Neural cell (in vitro differentiated cells): ENCODE measurements at regions not wholly inside any gene's neighbourhood (a gene's known extent, or its start where the extent isn't known, plus 50 kb on each side); places are given as distances from the start of the nearest gene placed in this dataset.

Source experiments
- EP300 ChIP-seq: fragments of 450-650 bp; conservative IDR thresholded peaks from 2 replicates; pipeline ENCODE4 v1.6.1; 2014; ENCODE audit warnings: antibody characterized with exemption, mild to moderate bottlenecking, moderate library complexity; ENCODE audit not compliant: poor library complexity, severe bottlenecking
- EZH2 ChIP-seq: fragments of 200-600, 300-800 bp; shearing (Covaris generic), sonication (generic); IDR thresholded peaks from 2 replicates; pipeline ENCODE4 v1.6.1; 2014; ENCODE audit warnings: antibody characterized with exemption, low read length, borderline replicate concordance, mild to moderate bottlenecking; ENCODE audit not compliant: insufficient read depth, poor library complexity, severe bottlenecking
- POLR2AphosphoS5 ChIP-seq: IDR thresholded peaks from 2 replicates; pipeline ENCODE4 v1.6.1; 2012
- RAD21 ChIP-seq: fragments of 450-650 bp; conservative IDR thresholded peaks from 2 replicates; pipeline ENCODE4 v1.6.1; 2014; ENCODE audit warnings: antibody characterized with exemption, mild to moderate bottlenecking, moderate library complexity
- REST ChIP-seq: IDR thresholded peaks from 2 replicates; pipeline ENCODE4 v1.6.1; 2012; ENCODE audit warnings: borderline replicate concordance
- SMC3 ChIP-seq: fragments of 450-650 bp; conservative IDR thresholded peaks from 2 replicates; pipeline ENCODE4 v1.6.1; 2014; ENCODE audit warnings: antibody characterized with exemption, mild to moderate bottlenecking, moderate library complexity; ENCODE audit not compliant: poor library complexity
- TAF1 ChIP-seq: IDR thresholded peaks from 2 replicates; pipeline ENCODE4 v1.6.1; 2012; ENCODE audit warnings: low read depth
- TF ChIP-seq, protein P1 (sequence below): fragments of 450-650 bp; IDR thresholded peaks from 2 replicates; pipeline ENCODE4 v1.5.1; 2014; ENCODE audit warnings: antibody characterized with exemption, mild to moderate bottlenecking, moderate library complexity; ENCODE audit not compliant: poor library complexity, severe bottlenecking

DNA sequence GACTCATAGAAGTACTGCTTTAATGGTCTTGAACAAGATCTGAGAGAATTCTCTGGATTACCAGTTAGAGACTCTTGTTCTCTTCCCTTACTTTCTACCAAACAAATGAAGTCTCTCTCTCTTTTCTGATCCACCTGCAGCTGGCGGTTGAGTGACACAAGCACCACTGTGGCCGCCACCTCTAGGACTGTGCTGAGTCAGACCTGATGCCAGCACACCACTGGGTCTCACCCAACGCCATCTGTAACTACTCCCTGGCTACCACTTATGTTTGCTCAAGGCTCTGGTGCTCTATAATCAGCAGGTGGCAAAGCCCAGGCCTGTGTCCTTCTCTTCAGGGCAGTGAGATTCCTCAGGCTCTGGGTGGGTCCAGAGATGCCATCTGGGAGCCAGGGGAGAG, 1173.5 kb downstream of the RPA4 start:
- TF ChIP-seq, protein P1, sequence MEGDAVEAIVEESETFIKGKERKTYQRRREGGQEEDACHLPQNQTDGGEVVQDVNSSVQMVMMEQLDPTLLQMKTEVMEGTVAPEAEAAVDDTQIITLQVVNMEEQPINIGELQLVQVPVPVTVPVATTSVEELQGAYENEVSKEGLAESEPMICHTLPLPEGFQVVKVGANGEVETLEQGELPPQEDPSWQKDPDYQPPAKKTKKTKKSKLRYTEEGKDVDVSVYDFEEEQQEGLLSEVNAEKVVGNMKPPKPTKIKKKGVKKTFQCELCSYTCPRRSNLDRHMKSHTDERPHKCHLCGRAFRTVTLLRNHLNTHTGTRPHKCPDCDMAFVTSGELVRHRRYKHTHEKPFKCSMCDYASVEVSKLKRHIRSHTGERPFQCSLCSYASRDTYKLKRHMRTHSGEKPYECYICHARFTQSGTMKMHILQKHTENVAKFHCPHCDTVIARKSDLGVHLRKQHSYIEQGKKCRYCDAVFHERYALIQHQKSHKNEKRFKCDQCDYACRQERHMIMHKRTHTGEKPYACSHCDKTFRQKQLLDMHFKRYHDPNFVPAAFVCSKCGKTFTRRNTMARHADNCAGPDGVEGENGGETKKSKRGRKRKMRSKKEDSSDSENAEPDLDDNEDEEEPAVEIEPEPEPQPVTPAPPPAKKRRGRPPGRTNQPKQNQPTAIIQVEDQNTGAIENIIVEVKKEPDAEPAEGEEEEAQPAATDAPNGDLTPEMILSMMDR: no peak
- TF ChIP-seq RAD21 (no peak), EP300 (no peak), POLR2AphosphoS5 (no peak), REST (no peak), EZH2 (no peak), TAF1 (no peak), SMC3 (no peak)
